Activated B cell treated with CpG ODN at 0.5 μM for 24 hours (primary cell): ENCODE measurements at regions not wholly inside any gene's neighbourhood (a gene's known extent, or its start where the extent isn't known, plus 50 kb on each side); places are given as distances from the start of the nearest gene placed in this dataset.

Experiments
- ATAC-seq: fragments of 200-7000 bp; cut with Tn5 transposase; one replicate; pipeline ENCODE4 v1.10.0; 2021; ENCODE audit warnings: low read depth, mild to moderate bottlenecking, moderate library complexity
- CTCF ChIA-PET: fragments of 350-600 bp; sonication (Branson Sonifier 250); formaldehyde crosslinking; loops from one replicate; lab custom pipeline; 2021; ENCODE audit warnings: antibody characterized with exemption; lab: Charles Lee
- POLR2A ChIA-PET: fragments of 350-600 bp; sonication (Branson Sonifier 250); formaldehyde crosslinking; loops from one replicate; lab custom pipeline; 2021; ENCODE audit warnings: antibody characterized with exemption; lab: Charles Lee
- DNase-seq: peaks from one replicate; pipeline ENCODE4 v3.0.0; 2022
- H3K27ac Mint-ChIP-seq: one replicate; pipeline ENCODE4 v1.8.0; 2020; ENCODE audit warnings: mixed read lengths
- H3K27me3 Mint-ChIP-seq: one replicate; pipeline ENCODE4 v1.8.0; 2021; ENCODE audit warnings: mixed read lengths
- H3K36me3 Mint-ChIP-seq: one replicate; pipeline ENCODE4 v1.8.0; 2021; ENCODE audit warnings: low read depth, mixed read lengths
- H3K4me1 Mint-ChIP-seq: one replicate; pipeline ENCODE4 v1.8.0; 2021; ENCODE audit warnings: mixed read lengths
- H3K4me3 Mint-ChIP-seq: one replicate; pipeline ENCODE4 v1.8.0; 2020; ENCODE audit warnings: mild to moderate bottlenecking, mixed read lengths
- H3K9me3 Mint-ChIP-seq: one replicate; pipeline ENCODE4 v1.8.0; 2020; ENCODE audit warnings: mixed read lengths
- CTCF ChIP-seq: fragments of 200-600 bp; IDR thresholded peaks from one replicate; pipeline ENCODE4 v1.8.0; 2022; ENCODE audit warnings: antibody characterized with exemption, mild to moderate bottlenecking
- intact Hi-C: fragments of 100-400 bp; cut with micrococcal nuclease; formaldehyde crosslinking; loops from one replicate; pipeline ENCODE4 v1.15.1; 2024

GRCh38 chr6:167671977-167672687 lies 154.6 kb upstream of the AFDN start:
- ATAC-seq (no peak), DNase-seq (no peak)
- no peak for TF ChIP-seq CTCF
- intact Hi-C loops: no loop called here
- Mint-ChIP-seq H3K4me1 (no peaks in the 10 kb centered on the region), H3K36me3 (no peaks in the 10 kb centered on the region), H3K27me3 (peaks cover 24% of the 10 kb centered on the region), H3K9me3 (peaks cover 7% of the 10 kb centered on the region), H3K27ac (no peak overlapping the region), H3K4me3 (no peak overlapping the region)
- ChIA-PET CTCF (no interaction called here), POLR2A (no interaction called here)

GRCh38 chr6:167672738-167673137 lies 154.0 kb upstream of the AFDN start:
- TF ChIP-seq CTCF: no peak
- no peak for ATAC-seq
- no peaks in the 10 kb centered on the region for H3K36me3 Mint-ChIP-seq
- H3K27ac Mint-ChIP-seq: no peak overlapping the region
- H3K4me1 Mint-ChIP-seq: no peaks in the 10 kb centered on the region
- CTCF ChIA-PET: no interaction called here
- POLR2A ChIA-PET: no interaction called here
- peaks cover 7% of the 10 kb centered on the region for H3K9me3 Mint-ChIP-seq
- intact Hi-C loops: no loop called here
- no peak for DNase-seq
- no peak overlapping the region for H3K4me3 Mint-ChIP-seq
- H3K27me3 Mint-ChIP-seq: peaks cover 29% of the 10 kb centered on the region

DNA sequence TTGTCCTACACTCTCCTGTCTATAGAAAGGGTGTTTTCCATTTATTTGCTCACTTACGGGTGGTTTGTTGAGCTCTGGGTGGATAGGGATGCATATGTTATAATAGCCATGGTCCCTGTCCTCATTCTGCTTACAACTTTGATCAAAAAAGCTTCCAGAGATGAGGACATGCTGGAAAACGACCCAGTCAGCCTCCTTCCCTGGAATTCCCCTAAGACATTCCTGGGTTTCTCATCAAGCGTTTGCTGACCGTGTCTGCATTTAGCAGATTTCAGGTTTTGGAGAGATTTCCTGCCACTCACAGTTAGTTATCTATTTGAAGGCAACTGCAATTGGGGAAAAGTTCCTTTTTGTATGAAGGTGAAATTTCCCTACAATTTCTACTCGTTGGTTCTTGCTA lies 152.8 kb upstream of the AFDN start:
- ATAC-seq (no peak), DNase-seq (no peak)
- no peaks in the 10 kb centered on the region for H3K36me3 Mint-ChIP-seq
- TF ChIP-seq CTCF: no peak
- H3K27me3 Mint-ChIP-seq: peaks cover 38% of the 10 kb centered on the region
- intact Hi-C loops: no loop called here
- H3K4me3 Mint-ChIP-seq: no peak overlapping the region
- no peak overlapping the region for H3K27ac Mint-ChIP-seq
- POLR2A ChIA-PET: no interaction called here
- peaks cover 7% of the 10 kb centered on the region for H3K9me3 Mint-ChIP-seq
- CTCF ChIA-PET: no interaction called here
- H3K4me1 Mint-ChIP-seq: no peaks in the 10 kb centered on the region

DNA sequence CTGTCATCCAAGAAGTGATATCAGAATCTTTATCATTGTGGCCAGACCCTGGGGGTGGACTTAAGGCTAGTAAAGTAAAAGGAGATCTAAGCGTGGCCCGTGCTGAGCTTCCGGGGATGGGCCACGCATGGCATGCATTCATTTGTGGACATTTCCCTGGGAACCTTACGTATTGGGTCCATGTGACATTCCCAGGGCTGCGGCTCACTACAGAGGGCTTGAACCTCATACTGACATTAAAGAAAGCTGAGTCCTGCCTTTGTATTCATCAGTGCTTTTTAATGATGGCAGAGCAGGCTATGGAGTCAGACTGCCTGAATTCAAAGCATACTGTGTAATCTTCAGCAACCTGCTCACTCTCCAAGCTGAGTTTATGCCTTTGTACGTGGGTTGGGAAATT lies 152.2 kb upstream of the AFDN start:
- H3K9me3 Mint-ChIP-seq: peaks cover 7% of the 10 kb centered on the region
- no peak for TF ChIP-seq CTCF
- intact Hi-C loops: no loop called here
- POLR2A ChIA-PET: no interaction called here
- CTCF ChIA-PET: no interaction called here
- DNase-seq (no peak), ATAC-seq (no peak)
- peaks cover 43% of the 10 kb centered on the region for H3K27me3 Mint-ChIP-seq
- H3K36me3 Mint-ChIP-seq: no peaks in the 10 kb centered on the region
- H3K4me1 Mint-ChIP-seq: no peaks in the 10 kb centered on the region
- H3K27ac Mint-ChIP-seq: no peak overlapping the region
- H3K4me3 Mint-ChIP-seq: no peak overlapping the region

GRCh38 chr6:167676000-167676665 lies 150.6 kb upstream of the AFDN start:
- no peak for TF ChIP-seq CTCF
- no peak overlapping the region for H3K27ac Mint-ChIP-seq
- H3K9me3 Mint-ChIP-seq: peaks cover 7% of the 10 kb centered on the region
- ChIA-PET CTCF (no interaction called here), POLR2A (no interaction called here)
- H3K4me3 Mint-ChIP-seq: no peak overlapping the region
- DNase-seq (no peak), ATAC-seq (no peak)
- no peaks in the 10 kb centered on the region for H3K36me3 Mint-ChIP-seq
- intact Hi-C loops: no loop called here
- H3K4me1 Mint-ChIP-seq: no peaks in the 10 kb centered on the region
- peaks cover 59% of the 10 kb centered on the region for H3K27me3 Mint-ChIP-seq
